Peyer's patch (tissue), 4 donors: ENCODE measurements at regions not wholly inside any gene's neighbourhood (a gene's known extent, or its start where the extent isn't known, plus 50 kb on each side); places are given as distances from the start of the nearest gene placed in this dataset.

Experiments
- DNase-seq, 3 donors: peaks; one replicate each; pipeline ENCODE4 v3.0.0-alpha.2; 2017 to 2019
- H3K27ac ChIP-seq, 4 donors: fragments of 200-600 bp; sonication (generic); one replicate each; pipeline ENCODE4 v1.5.1; 2016 to 2019
- H3K27me3 ChIP-seq, 2 donors: fragments of 200-600 bp; sonication (generic); one replicate each; pipeline ENCODE4 v1.5.1; 2019
- H3K36me3 ChIP-seq, 3 donors: fragments of 200-600 bp; sonication (generic); one replicate each; pipeline ENCODE4 v1.5.1; 2016 to 2019
- H3K4me1 ChIP-seq, 4 donors: fragments of 200-600 bp; sonication (generic); one replicate each; pipeline ENCODE4 v1.5.1; 2016 to 2019
- H3K4me3 ChIP-seq, 4 donors: fragments of 200-600 bp; sonication (generic); 1 replicate in 3 of 4; 2 replicates in 1 of 4; pipeline ENCODE4 v1.5.1; 2016 to 2019; ENCODE audit warnings: mild to moderate bottlenecking in 1 of 4
- H3K9me3 ChIP-seq, 4 donors: fragments of 200-600 bp; sonication (generic); one replicate each; pipeline ENCODE4 v1.5.1; 2016 to 2019; ENCODE audit warnings: mild to moderate bottlenecking in 1 of 4
- POLR2A ChIP-seq, 2 donors: fragments of 450-650 bp; IDR thresholded peaks; one replicate each; pipeline ENCODE4 v1.5.1; 2017; ENCODE audit warnings: antibody characterized with exemption in 2 of 2, mild to moderate bottlenecking in 2 of 2, moderate library complexity in 2 of 2
- TF ChIP-seq, protein P1 (sequence below), 6 experiments: fragments of 450-650 bp in 4 of 6; fragments of 200-600 bp in 2 of 6; sonication (generic) in 1 of 6; IDR thresholded peaks; one replicate each; pipeline ENCODE4 v1.5.1; 2017 to 2019; ENCODE audit warnings: antibody characterized with exemption in 6 of 6, mild to moderate bottlenecking in 3 of 6, moderate library complexity in 1 of 6

DNA sequence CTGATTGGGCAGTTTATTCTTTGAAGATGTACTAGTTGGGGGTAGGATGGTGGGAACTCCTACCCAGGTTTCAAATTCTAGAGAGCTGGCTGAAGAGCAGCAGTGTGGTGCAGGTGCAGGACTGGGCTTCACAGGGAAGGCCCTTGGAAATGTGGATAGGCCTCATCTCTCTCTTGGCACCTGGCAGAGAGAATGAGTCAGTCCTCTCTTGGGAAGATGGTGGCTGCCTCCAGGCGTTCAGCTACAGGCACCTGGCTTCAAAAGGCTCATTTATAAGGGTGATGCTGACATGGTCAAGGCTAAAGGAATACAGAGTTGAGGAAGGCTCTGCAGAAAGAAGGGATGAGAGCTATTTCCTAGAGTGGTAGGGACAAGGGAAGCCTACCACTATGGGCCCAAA lies 179.7 kb upstream of the VASH1 start:
- H3K9me3 ChIP-seq = no peaks in the 10 kb centered on the region
- H3K36me3 ChIP-seq = no peaks in the 10 kb centered on the region
- no peaks in the 10 kb centered on the region for H3K27me3 ChIP-seq
- no peaks in the 10 kb centered on the region for H3K4me1 ChIP-seq
- DNase-seq = no peak
- no peak overlapping the region for H3K4me3 ChIP-seq
- no peak overlapping the region for H3K27ac ChIP-seq
- TF ChIP-seq, protein P1, sequence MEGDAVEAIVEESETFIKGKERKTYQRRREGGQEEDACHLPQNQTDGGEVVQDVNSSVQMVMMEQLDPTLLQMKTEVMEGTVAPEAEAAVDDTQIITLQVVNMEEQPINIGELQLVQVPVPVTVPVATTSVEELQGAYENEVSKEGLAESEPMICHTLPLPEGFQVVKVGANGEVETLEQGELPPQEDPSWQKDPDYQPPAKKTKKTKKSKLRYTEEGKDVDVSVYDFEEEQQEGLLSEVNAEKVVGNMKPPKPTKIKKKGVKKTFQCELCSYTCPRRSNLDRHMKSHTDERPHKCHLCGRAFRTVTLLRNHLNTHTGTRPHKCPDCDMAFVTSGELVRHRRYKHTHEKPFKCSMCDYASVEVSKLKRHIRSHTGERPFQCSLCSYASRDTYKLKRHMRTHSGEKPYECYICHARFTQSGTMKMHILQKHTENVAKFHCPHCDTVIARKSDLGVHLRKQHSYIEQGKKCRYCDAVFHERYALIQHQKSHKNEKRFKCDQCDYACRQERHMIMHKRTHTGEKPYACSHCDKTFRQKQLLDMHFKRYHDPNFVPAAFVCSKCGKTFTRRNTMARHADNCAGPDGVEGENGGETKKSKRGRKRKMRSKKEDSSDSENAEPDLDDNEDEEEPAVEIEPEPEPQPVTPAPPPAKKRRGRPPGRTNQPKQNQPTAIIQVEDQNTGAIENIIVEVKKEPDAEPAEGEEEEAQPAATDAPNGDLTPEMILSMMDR (IDR thresholded peaks at IDR 0.05) = no peak
- no peak for TF ChIP-seq POLR2A (IDR thresholded peaks at IDR 0.05)

DNA sequence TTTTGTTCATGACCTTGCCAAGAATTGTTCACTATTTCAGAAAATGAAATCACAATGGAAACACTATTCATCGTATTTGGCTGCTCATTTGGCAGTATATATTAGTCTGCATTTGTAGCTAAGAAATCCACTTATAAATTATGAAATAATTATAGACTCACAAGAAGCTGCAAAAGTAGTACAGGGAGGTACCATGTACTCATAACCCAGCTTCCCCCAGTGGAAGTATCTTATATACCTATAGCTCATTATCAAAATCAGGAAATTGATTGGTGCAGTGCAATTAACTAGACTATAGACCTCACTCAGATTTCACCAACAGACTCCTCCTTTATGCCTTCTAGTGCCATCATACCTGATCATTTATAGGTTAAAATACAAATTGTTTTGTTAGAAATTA lies 178.8 kb upstream of the VASH1 start:
- Histone ChIP-seq H3K27me3 (no peaks in the 10 kb centered on the region), H3K4me3 (no peak overlapping the region), H3K36me3 (no peaks in the 10 kb centered on the region), H3K4me1 (no peaks in the 10 kb centered on the region), H3K27ac (no peak overlapping the region), H3K9me3 (no peaks in the 10 kb centered on the region)
- TF ChIP-seq POLR2A (IDR thresholded peaks at IDR 0.05) = no peak
- TF ChIP-seq, protein P1 (IDR thresholded peaks at IDR 0.05) = no peak
- DNase-seq = no peak

GRCh38 chr14:76583174-76583573 lies 178.1 kb upstream of the VASH1 start:
- Histone ChIP-seq H3K36me3 (no peaks in the 10 kb centered on the region), H3K4me3 (no peak overlapping the region), H3K9me3 (no peaks in the 10 kb centered on the region), H3K27me3 (no peaks in the 10 kb centered on the region), H3K27ac (no peak overlapping the region), H3K4me1 (no peaks in the 10 kb centered on the region)
- DNase-seq = no peak
- no peak for TF ChIP-seq POLR2A (IDR thresholded peaks at IDR 0.05)
- TF ChIP-seq, protein P1 (IDR thresholded peaks at IDR 0.05) = no peak

GRCh38 chr14:76583805-76584204 lies 177.5 kb upstream of the VASH1 start:
- TF ChIP-seq, protein P1 (IDR thresholded peaks at IDR 0.05) = no peak
- no peak for TF ChIP-seq POLR2A (IDR thresholded peaks at IDR 0.05)
- no peaks in the 10 kb centered on the region for H3K4me1 ChIP-seq
- no peaks in the 10 kb centered on the region for H3K36me3 ChIP-seq
- H3K27me3 ChIP-seq = no peaks in the 10 kb centered on the region
- no peak overlapping the region for H3K4me3 ChIP-seq
- H3K9me3 ChIP-seq = no peaks in the 10 kb centered on the region
- no peak overlapping the region for H3K27ac ChIP-seq
- DNase-seq = no peak

DNA sequence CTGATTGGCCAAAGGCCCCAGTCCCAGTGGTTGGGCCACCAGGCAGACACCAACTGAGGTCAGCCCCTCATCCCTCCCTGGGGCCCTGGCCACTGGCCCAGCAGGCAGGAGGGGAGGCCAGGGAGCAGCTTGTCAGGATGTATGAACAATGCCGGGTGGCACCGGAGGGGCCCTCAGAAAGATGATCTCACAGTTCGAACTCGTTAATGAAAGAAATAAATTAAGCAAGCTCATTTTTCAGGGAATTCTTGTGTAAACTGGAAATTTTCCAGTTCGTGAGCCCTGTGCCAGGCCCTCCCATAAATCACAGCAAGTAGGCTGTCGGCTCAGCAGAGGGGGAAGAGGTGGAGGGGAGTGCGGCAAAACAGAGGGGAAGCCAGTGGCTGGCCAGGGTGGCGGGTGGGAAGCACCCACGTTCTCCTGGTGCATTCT lies 177.0 kb upstream of the VASH1 start:
- H3K27me3 ChIP-seq = no peaks in the 10 kb centered on the region
- no peak for TF ChIP-seq POLR2A (IDR thresholded peaks at IDR 0.05)
- TF ChIP-seq, protein P1 (IDR thresholded peaks at IDR 0.05) = no peak
- H3K4me3 ChIP-seq = no peak overlapping the region
- no peaks in the 10 kb centered on the region for H3K4me1 ChIP-seq
- H3K36me3 ChIP-seq = no peaks in the 10 kb centered on the region
- no peak for DNase-seq
- no peak overlapping the region for H3K27ac ChIP-seq
- H3K9me3 ChIP-seq = no peaks in the 10 kb centered on the region

DNA sequence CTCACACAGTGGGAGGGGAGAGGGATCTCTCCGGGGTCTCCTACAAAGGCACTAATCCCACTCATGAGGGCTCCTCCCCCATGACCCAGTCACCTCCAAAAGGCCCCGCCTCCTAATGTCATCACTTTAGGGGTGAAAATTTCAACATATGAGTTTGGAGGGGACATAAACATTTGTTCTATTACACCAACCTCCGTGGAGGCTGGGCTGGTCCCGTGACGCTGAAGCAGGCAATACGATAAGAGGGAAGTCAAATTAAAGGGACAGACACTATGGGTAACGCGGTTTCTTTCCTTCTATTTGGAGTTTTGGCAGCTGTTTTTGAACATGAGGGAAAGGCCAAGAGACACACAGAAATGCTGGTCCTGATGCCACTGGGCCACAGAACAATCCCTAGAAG lies 175.7 kb upstream of the VASH1 start:
- Histone ChIP-seq H3K36me3 (no peaks in the 10 kb centered on the region), H3K27me3 (no peaks in the 10 kb centered on the region), H3K4me3 (no peak overlapping the region), H3K4me1 (no peaks in the 10 kb centered on the region), H3K9me3 (no peaks in the 10 kb centered on the region), H3K27ac (no peak overlapping the region)
- DNase-seq = no peak
- TF ChIP-seq POLR2A (IDR thresholded peaks at IDR 0.05) = no peak
- TF ChIP-seq, protein P1 (IDR thresholded peaks at IDR 0.05) = no peak
